ENCODE measurements at regions not wholly inside any gene's neighbourhood (a gene's known extent, or its start where the extent isn't known, plus 50 kb on each side); places are given as distances from the start of the nearest gene placed in this dataset.
"Not testable (repeated sequence)": the region's sequence is repeated elsewhere in the genome, so short reads cannot be mapped to it uniquely, and the experiment has no call there.

DNA sequence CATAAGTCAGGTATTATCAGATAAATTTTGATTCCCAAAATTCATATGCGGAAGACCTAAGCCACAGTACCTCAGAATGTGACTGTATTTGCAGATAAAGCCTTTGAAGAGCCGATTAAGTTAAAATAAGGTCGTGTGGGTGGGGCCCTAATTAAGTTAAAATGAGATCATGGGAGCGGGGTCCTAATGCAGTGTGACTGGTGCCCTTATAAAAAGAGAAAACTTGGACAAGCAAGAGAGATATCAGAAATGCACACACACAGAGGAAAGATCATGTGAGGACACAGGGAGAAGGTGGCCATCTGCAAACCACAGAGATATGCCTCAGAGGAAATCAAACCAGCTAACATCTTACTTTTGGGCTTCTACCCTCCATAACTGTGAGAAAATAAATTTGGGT lies 236.1 kb downstream of the FBXO8 start:
- H3K4me3 Mint-ChIP-seq = no peak overlapping the region
- peaks cover 6% of the 10 kb centered on the region for H3K9me3 Mint-ChIP-seq
- intact Hi-C loops (cut with micrococcal nuclease) = no loop called here
- DNase-seq (ENCODE audit: low spot score) = no peak
- no peaks in the 10 kb centered on the region for H3K36me3 Mint-ChIP-seq (ENCODE audit: low read depth)
- H3K4me1 Mint-ChIP-seq (ENCODE audit: low read depth) = no peaks in the 10 kb centered on the region
- no peak overlapping the region for H3K27ac Mint-ChIP-seq
- peaks cover 3% of the 10 kb centered on the region for H3K27me3 Mint-ChIP-seq (ENCODE audit: insufficient read depth)

DNA sequence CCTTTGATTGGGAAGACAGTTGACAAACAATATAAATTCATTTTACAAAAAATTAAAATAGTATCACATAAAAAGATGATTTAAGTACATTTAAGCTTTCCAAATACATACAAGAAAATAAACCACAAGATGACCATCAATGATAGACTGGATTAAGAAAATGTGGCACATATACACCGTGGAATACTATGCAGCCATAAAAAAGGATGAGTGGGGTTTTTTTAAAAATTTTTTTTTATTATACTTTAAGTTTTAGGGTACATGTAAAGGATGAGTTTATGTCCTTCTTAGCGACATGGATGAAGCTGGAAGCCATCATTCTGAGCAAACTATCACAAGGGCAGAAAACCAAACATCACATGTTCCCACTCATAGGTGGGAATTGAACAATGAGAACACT lies 237.6 kb downstream of the FBXO8 start:
- DNase-seq (ENCODE audit: low spot score); H3K27me3 Mint-ChIP-seq (ENCODE audit: insufficient read depth); H3K27ac Mint-ChIP-seq; intact Hi-C loops (cut with micrococcal nuclease); H3K4me1 Mint-ChIP-seq (ENCODE audit: low read depth); H3K9me3 Mint-ChIP-seq; H3K36me3 Mint-ChIP-seq (ENCODE audit: low read depth); H3K4me3 Mint-ChIP-seq: not testable (repeated sequence)

DNA sequence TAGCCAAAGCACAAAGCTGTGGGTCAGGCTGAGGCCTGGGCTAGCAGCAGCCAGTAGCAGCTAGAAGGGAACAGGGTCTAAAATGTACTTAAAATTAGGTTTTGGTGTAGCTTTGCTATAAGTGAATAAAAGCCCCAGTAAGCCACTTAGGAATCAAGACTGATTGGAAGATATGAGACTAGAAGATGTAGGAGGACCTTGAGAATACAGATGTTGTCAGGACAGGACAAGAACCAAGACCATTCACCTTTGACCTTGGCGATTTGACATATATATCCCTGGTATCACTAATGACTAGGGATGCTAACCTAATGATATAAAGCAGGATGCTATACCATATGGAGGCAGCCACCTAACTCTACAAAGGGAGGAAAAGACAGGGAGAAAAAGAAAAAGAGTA lies 238.1 kb downstream of the FBXO8 start:
- Mint-ChIP-seq H3K9me3 (peaks cover 6% of the 10 kb centered on the region), H3K4me1 (ENCODE audit: low read depth) (no peaks in the 10 kb centered on the region), H3K4me3 (no peak overlapping the region), H3K27ac (no peak overlapping the region), H3K27me3 (ENCODE audit: insufficient read depth) (peaks cover 4% of the 10 kb centered on the region), H3K36me3 (ENCODE audit: low read depth) (no peaks in the 10 kb centered on the region)
- intact Hi-C loops (cut with micrococcal nuclease) = no loop called here
- no peak for DNase-seq (ENCODE audit: low spot score)

DNA sequence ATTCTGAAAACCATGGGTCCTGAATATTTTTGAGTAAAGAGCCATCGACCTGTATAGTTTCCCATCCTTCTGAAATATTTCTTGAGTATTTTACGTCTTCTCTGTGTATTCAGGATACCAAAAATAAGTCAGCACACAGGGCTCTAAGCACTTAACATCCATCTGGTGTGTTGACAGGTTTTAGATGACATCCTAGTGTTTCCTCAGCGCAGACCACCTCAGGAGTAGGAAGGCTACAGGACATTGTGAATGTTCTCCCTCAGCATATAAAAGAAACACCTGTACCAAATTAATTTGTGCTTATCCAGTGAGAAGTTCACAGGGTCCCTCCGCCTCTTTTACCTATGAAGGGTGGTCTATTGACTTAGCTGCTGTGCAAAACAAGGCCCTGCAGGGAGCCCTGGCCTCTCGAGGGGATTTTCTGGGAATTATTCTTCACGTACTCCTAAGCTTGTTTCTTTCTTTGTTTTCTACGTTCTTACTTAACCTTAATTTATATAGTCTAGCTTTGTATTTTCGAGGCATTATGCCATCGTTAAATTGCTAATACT lies 241.8 kb downstream of the FBXO8 start:
- no peak overlapping the region for H3K4me3 Mint-ChIP-seq
- peaks cover 6% of the 10 kb centered on the region for H3K9me3 Mint-ChIP-seq
- no peaks in the 10 kb centered on the region for H3K4me1 Mint-ChIP-seq (ENCODE audit: low read depth)
- no peak overlapping the region for H3K27ac Mint-ChIP-seq
- H3K27me3 Mint-ChIP-seq (ENCODE audit: insufficient read depth) = peaks cover 6% of the 10 kb centered on the region
- no peaks in the 10 kb centered on the region for H3K36me3 Mint-ChIP-seq (ENCODE audit: low read depth)
- DNase-seq (ENCODE audit: low spot score) = no peak
- intact Hi-C loops (cut with micrococcal nuclease) = no loop called here

DNA sequence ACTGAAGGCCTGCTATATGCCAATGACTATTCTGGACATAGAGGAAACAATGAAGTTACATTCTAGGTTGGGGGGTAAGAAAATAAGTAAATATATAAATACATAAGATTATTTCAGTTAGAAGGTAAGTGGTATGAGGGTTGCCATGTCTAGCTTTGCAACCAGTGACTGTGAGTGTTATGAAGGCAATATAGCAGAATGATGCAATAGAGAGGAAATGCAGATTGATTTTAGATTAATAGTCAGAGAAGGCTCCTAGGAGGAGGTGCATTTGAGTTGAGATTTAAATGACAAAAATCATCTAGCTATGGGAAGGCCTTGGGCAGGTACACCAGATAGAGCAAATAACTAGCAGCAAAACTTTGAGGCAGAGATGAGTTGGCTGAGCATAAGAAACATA lies 243.2 kb downstream of the FBXO8 start:
- H3K9me3 Mint-ChIP-seq = peaks cover 3% of the 10 kb centered on the region
- no peak for DNase-seq (ENCODE audit: low spot score)
- H3K27me3 Mint-ChIP-seq (ENCODE audit: insufficient read depth) = peaks cover 6% of the 10 kb centered on the region
- no peaks in the 10 kb centered on the region for H3K36me3 Mint-ChIP-seq (ENCODE audit: low read depth)
- no peak overlapping the region for H3K27ac Mint-ChIP-seq
- no peaks in the 10 kb centered on the region for H3K4me1 Mint-ChIP-seq (ENCODE audit: low read depth)
- intact Hi-C loops (cut with micrococcal nuclease) = no loop called here
- no peak overlapping the region for H3K4me3 Mint-ChIP-seq

DNA sequence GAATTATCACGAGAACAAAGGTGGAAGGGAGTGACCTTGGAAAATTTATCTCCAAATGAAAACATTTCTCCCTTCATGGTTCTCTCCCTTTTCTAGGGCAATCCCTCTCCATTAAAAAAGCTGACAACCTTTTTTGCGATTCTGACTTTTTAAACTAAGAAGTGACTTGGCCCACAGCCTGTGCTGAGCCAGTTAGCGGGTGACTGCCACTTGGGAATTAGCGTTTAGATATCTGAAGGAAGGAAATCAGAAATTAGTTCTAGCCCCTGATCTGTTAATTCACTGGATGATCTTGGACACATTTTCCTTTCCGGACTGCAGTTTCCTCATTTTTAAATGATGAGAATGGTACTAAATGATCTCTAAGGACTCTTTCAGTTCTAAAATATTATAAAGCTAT lies 245.0 kb downstream of the FBXO8 start:
- Mint-ChIP-seq H3K4me3 (no peak overlapping the region), H3K9me3 (no peaks in the 10 kb centered on the region), H3K4me1 (ENCODE audit: low read depth) (no peaks in the 10 kb centered on the region), H3K27ac (no peak overlapping the region), H3K36me3 (ENCODE audit: low read depth) (no peaks in the 10 kb centered on the region), H3K27me3 (ENCODE audit: insufficient read depth) (peaks cover 6% of the 10 kb centered on the region)
- DNase-seq (ENCODE audit: low spot score) = no peak
- intact Hi-C loops (cut with micrococcal nuclease) = no loop called here

DNA sequence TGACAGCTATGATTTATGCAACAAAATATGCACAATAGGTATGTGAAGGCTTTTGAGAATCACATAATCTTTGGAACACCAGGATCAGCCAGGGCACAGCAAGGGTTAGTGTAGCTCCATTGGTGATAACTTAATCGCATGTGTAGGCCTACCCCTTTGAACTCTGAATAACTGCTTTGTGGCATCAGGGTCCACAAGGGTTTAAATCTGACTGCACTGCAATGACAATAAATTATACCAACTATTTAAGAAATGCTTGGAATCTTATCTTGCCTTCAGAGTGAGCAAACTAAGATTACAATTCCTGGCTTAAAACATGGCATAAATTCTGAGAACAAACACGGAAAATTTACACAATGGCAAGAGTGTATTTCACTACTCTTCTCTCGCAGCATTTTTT lies 245.8 kb downstream of the FBXO8 start:
- intact Hi-C loops (cut with micrococcal nuclease) = no loop called here
- peaks cover 3% of the 10 kb centered on the region for H3K27me3 Mint-ChIP-seq (ENCODE audit: insufficient read depth)
- H3K4me1 Mint-ChIP-seq (ENCODE audit: low read depth) = no peaks in the 10 kb centered on the region
- H3K9me3 Mint-ChIP-seq = no peaks in the 10 kb centered on the region
- no peak for DNase-seq (ENCODE audit: low spot score)
- H3K27ac Mint-ChIP-seq = no peak overlapping the region
- H3K4me3 Mint-ChIP-seq = no peak overlapping the region
- H3K36me3 Mint-ChIP-seq (ENCODE audit: low read depth) = no peaks in the 10 kb centered on the region

DNA sequence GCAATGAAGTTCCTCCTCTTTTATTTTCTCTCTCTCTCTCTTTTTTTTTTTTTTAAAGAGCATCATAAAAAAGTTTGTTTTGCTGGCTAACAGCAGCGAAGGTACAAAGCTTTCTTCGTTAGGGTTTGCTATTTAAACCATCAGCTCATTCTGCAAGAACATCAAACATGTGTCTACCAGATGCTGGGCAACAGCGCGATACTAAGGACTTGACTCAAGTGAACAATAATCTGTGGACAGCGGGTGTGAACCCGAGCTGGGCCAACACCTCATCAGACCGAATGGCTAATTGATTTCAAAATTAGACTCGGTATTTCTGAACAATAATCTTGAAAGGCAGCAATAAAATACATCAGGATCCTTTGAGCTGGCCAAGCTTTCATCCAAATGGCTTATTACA lies 246.4 kb downstream of the FBXO8 start:
- DNase-seq (ENCODE audit: low spot score) = no peak
- Mint-ChIP-seq H3K27ac (no peak overlapping the region), H3K36me3 (ENCODE audit: low read depth) (no peaks in the 10 kb centered on the region), H3K4me1 (ENCODE audit: low read depth) (no peaks in the 10 kb centered on the region), H3K4me3 (no peak overlapping the region), H3K9me3 (no peaks in the 10 kb centered on the region), H3K27me3 (ENCODE audit: insufficient read depth) (peaks cover 3% of the 10 kb centered on the region)
- intact Hi-C loops (cut with micrococcal nuclease) = no loop called here

DNA sequence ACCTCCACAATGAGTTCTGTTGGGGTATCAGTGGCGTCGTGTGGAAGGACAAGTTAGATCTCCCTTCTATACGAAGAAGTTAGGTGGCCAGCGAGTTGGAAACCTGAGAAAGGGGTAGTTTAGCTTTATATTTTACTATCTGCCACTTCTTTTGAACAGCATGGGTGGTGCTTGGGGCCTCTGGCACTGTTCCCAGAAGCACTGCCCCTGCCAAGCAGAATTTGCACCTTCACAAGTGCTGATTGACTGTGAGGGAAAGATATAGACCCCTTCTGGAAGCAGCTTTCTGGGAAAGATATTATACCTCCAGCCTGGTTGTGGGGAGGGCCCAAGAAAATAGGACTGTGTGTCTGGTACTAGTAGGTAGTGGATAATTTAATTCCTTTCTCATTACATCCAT lies 246.9 kb downstream of the FBXO8 start:
- no peak for DNase-seq (ENCODE audit: low spot score)
- no peaks in the 10 kb centered on the region for H3K36me3 Mint-ChIP-seq (ENCODE audit: low read depth)
- no peaks in the 10 kb centered on the region for H3K9me3 Mint-ChIP-seq
- intact Hi-C loops (cut with micrococcal nuclease) = no loop called here
- no peaks in the 10 kb centered on the region for H3K4me1 Mint-ChIP-seq (ENCODE audit: low read depth)
- H3K27me3 Mint-ChIP-seq (ENCODE audit: insufficient read depth) = peaks cover 3% of the 10 kb centered on the region
- no peak overlapping the region for H3K27ac Mint-ChIP-seq
- H3K4me3 Mint-ChIP-seq = no peak overlapping the region

DNA sequence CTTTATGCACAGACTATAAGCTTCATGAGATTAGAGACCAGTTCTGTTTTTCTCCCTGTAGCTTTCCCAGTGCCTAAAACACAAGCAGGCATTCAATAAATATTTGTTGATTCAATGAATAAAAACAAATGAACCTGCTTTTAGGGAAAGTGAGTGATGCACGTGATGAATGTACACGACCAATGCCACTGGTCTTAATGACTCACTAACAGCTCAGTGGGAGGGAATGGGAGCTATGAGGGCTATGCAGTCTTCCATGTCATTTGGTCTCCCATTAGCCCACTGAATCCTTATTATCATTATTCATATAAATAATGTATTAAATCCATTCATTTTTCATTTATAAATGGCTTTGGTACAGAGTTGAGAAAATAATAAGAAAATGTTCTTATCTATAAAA lies 247.4 kb downstream of the FBXO8 start:
- H3K27me3 Mint-ChIP-seq (ENCODE audit: insufficient read depth) = peaks cover 3% of the 10 kb centered on the region
- H3K9me3 Mint-ChIP-seq = no peaks in the 10 kb centered on the region
- no peaks in the 10 kb centered on the region for H3K36me3 Mint-ChIP-seq (ENCODE audit: low read depth)
- no peak for DNase-seq (ENCODE audit: low spot score)
- H3K4me1 Mint-ChIP-seq (ENCODE audit: low read depth) = no peaks in the 10 kb centered on the region
- H3K27ac Mint-ChIP-seq = no peak overlapping the region
- intact Hi-C loops (cut with micrococcal nuclease) = no loop called here
- no peak overlapping the region for H3K4me3 Mint-ChIP-seq

DNA sequence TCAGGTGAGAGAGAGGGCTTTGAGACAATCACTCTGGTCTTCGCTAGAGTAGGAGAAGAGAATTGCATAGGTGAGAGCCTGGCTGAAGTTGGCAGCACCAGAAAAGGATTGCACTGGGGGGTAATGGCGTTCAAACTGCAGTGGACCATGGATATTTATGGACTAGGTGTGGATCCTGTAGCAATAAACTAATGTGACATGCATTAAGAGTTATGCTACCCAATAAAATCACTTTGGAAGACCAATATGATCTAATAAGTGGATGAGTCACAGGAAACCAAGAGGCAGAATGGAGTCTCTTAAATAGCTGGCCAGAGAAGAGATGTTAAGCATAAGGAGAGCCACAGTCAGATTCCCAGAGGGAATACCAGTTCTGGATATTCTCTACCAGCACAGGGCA lies 259.8 kb downstream of the FBXO8 start:
- Mint-ChIP-seq H3K27ac (no peak overlapping the region), H3K9me3 (no peaks in the 10 kb centered on the region), H3K4me1 (ENCODE audit: low read depth) (no peaks in the 10 kb centered on the region), H3K4me3 (no peak overlapping the region), H3K27me3 (ENCODE audit: insufficient read depth) (no peaks in the 10 kb centered on the region), H3K36me3 (ENCODE audit: low read depth) (no peaks in the 10 kb centered on the region)
- intact Hi-C loops (cut with micrococcal nuclease) = no loop called here
- no peak for DNase-seq (ENCODE audit: low spot score)

DNA sequence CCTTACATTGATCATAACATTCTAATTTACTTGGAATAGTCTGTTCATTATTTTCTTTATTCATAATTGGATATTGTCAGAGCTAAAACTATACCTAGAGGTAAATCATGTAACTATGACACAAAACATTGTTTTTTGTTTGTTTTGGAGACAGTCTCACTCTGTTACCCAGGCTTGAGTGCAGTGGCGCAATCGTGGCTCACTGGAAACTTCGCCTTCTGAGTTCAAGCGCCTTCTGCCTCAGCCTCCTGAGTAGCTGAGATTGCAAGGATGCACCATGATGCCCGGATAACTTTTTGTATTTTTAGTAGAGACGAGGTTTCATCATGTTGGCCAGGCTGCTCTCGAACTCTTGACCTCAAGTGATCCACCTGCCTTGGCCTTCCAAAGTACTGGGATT lies 265.2 kb downstream of the FBXO8 start:
- Mint-ChIP-seq H3K4me3 (no peak overlapping the region), H3K4me1 (ENCODE audit: low read depth) (no peaks in the 10 kb centered on the region), H3K36me3 (ENCODE audit: low read depth) (no peaks in the 10 kb centered on the region), H3K9me3 (no peaks in the 10 kb centered on the region), H3K27ac (no peak overlapping the region), H3K27me3 (ENCODE audit: insufficient read depth) (no peaks in the 10 kb centered on the region)
- no peak for DNase-seq (ENCODE audit: low spot score)
- intact Hi-C loops (cut with micrococcal nuclease) = no loop called here

DNA sequence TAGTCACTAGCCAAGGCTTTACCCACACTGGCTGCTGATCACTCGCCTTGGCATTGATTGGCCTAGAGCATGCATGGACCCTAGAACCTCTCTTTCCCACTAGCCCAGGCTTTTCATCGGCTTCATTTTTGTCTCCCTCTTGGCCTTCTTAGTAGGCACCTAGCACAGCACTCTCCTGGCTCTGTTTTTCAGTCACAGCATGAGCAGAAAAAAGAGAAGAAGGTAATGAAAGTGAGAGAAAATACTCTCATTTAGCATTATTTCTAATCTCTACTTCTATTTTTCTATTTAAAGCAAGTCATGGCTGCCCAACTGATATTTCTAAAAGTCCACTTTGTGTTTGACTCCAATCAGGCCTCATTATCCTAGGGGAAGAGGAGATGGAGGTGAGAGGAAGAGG lies 267.2 kb downstream of the FBXO8 start:
- no peaks in the 10 kb centered on the region for H3K4me1 Mint-ChIP-seq (ENCODE audit: low read depth)
- H3K4me3 Mint-ChIP-seq = no peak overlapping the region
- no peaks in the 10 kb centered on the region for H3K27me3 Mint-ChIP-seq (ENCODE audit: insufficient read depth)
- intact Hi-C loops (cut with micrococcal nuclease) = no loop called here
- H3K27ac Mint-ChIP-seq = no peak overlapping the region
- no peaks in the 10 kb centered on the region for H3K36me3 Mint-ChIP-seq (ENCODE audit: low read depth)
- H3K9me3 Mint-ChIP-seq = no peaks in the 10 kb centered on the region
- DNase-seq (ENCODE audit: low spot score) = no peak

DNA sequence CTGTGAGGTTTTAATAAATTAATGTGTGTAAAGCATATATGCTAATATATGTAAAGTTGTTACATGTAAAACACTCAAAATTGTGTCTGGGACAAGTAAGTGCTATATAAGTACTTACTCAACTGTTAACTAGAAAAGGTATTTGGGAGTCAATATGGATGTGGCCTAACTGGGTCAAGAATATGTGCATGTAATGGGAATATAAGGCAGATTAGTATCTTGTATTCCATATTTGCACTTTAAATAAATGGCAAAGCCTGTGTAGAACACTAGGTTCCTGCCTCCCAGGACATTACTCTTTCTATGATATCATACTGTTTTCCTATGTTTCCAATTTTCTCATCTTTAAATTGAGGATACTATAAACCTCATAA lies 270.6 kb downstream of the FBXO8 start:
- no peak for DNase-seq (ENCODE audit: low spot score)
- no peaks in the 10 kb centered on the region for H3K27me3 Mint-ChIP-seq (ENCODE audit: insufficient read depth)
- H3K4me3 Mint-ChIP-seq = no peak overlapping the region
- H3K36me3 Mint-ChIP-seq (ENCODE audit: low read depth) = no peaks in the 10 kb centered on the region
- no peak overlapping the region for H3K27ac Mint-ChIP-seq
- intact Hi-C loops (cut with micrococcal nuclease) = no loop called here
- no peaks in the 10 kb centered on the region for H3K9me3 Mint-ChIP-seq
- H3K4me1 Mint-ChIP-seq (ENCODE audit: low read depth) = no peaks in the 10 kb centered on the region
